ENCODE measurements at regions not wholly inside any gene's neighbourhood (a gene's known extent, or its start where the extent isn't known, plus 50 kb on each side); places are given as distances from the start of the nearest gene placed in this dataset.

- ChIA-PET POLR2A (ENCODE audit: low non-redundant PET) (no interaction called here), CTCF (no interaction called here)
- Histone ChIP-seq H3K27me3 (replicated peaks; ENCODE audit: insufficient read depth, low read depth, low read length, poor library complexity) (no peaks in the 10 kb centered on the region), H3K9me3 (ENCODE audit: low read depth, low read length, poor library complexity, severe bottlenecking) (no peaks in the 10 kb centered on the region), H3K4me3 (ENCODE audit: low read depth, low read length, poor library complexity, severe bottlenecking) (no peak overlapping the region), H3K4me1 (ENCODE audit: insufficient read depth, low read length, poor library complexity, severe bottlenecking) (peaks cover 29% of the 10 kb centered on the region), H3K36me3 (ENCODE audit: insufficient read depth, low read length, poor library complexity, severe bottlenecking) (no peaks in the 10 kb centered on the region), H3K27ac (ENCODE audit: low read depth, low read length, poor library complexity, severe bottlenecking) (no peak overlapping the region)
- no peak for TF ChIP-seq EZH2 (IDR thresholded peaks at IDR 0.05; ENCODE audit: borderline replicate concordance, low read depth, low read length, poor library complexity, severe bottlenecking)
- TF ChIP-seq, protein P1, sequence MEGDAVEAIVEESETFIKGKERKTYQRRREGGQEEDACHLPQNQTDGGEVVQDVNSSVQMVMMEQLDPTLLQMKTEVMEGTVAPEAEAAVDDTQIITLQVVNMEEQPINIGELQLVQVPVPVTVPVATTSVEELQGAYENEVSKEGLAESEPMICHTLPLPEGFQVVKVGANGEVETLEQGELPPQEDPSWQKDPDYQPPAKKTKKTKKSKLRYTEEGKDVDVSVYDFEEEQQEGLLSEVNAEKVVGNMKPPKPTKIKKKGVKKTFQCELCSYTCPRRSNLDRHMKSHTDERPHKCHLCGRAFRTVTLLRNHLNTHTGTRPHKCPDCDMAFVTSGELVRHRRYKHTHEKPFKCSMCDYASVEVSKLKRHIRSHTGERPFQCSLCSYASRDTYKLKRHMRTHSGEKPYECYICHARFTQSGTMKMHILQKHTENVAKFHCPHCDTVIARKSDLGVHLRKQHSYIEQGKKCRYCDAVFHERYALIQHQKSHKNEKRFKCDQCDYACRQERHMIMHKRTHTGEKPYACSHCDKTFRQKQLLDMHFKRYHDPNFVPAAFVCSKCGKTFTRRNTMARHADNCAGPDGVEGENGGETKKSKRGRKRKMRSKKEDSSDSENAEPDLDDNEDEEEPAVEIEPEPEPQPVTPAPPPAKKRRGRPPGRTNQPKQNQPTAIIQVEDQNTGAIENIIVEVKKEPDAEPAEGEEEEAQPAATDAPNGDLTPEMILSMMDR (conservative IDR thresholded peaks at IDR 0.05; ENCODE audit: low read depth, low read length), result no peak
- BruUV-seq (replicated peaks), result no TSS peak
- no peak for DNase-seq (ENCODE audit: low spot score)
- intact Hi-C loops (cut with micrococcal nuclease; ENCODE audit: unreplicated experiment), result no loop called here
Measured at GRCh38 chr2:142598846-142599245, 278.6 kb upstream of the KYNU start.

DNA sequence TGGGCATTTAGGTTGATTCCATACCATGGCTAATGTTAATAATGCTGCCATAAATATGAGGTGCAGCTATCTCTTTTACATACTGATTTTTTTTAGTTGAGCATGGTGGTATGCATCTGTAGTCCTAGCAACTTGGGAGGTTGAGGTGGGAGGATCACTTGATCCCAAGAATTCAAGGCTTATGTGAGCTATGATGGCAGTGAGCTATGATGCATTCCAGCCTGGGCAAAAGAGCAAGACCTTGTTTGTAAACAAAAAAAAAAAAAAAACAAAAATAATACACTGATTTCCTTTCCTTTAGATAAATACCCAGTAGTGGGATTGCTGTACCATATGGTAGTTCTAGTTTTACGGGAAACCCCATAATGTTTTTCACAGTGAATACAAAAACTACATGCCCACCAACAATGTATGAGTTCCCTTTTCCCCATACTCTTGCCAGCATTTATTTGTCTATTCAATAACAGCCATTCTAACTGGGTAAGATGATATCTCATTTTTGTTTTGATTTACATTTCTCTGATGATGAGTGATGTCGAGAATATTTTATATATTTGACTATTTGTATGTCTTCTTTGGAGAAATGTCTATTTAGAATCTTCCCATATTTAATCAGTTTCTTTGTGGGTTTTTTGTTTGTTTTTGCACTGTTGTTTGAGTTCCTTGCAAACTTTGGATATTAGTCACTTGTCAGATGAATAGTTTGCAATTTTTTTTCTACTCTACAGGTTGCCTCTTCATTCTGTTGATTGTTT, 281.0 kb upstream of the KYNU start:
- Histone ChIP-seq H3K27me3 (replicated peaks; ENCODE audit: insufficient read depth, low read depth, low read length, poor library complexity) (no peaks in the 10 kb centered on the region), H3K27ac (ENCODE audit: low read depth, low read length, poor library complexity, severe bottlenecking) (no peak overlapping the region), H3K4me3 (ENCODE audit: low read depth, low read length, poor library complexity, severe bottlenecking) (no peak overlapping the region), H3K4me1 (ENCODE audit: insufficient read depth, low read length, poor library complexity, severe bottlenecking) (peaks cover 12% of the 10 kb centered on the region), H3K36me3 (ENCODE audit: insufficient read depth, low read length, poor library complexity, severe bottlenecking) (no peaks in the 10 kb centered on the region), H3K9me3 (ENCODE audit: low read depth, low read length, poor library complexity, severe bottlenecking) (no peaks in the 10 kb centered on the region)
- POLR2A ChIA-PET (ENCODE audit: low non-redundant PET), result no interaction called here
- CTCF ChIA-PET, result no interaction called here
- no TSS peak for BruUV-seq (replicated peaks)
- TF ChIP-seq, protein P1 (conservative IDR thresholded peaks at IDR 0.05; ENCODE audit: low read depth, low read length), result no peak
- intact Hi-C loops (cut with micrococcal nuclease; ENCODE audit: unreplicated experiment), result no loop called here
- DNase-seq (ENCODE audit: low spot score), result no peak

DNA sequence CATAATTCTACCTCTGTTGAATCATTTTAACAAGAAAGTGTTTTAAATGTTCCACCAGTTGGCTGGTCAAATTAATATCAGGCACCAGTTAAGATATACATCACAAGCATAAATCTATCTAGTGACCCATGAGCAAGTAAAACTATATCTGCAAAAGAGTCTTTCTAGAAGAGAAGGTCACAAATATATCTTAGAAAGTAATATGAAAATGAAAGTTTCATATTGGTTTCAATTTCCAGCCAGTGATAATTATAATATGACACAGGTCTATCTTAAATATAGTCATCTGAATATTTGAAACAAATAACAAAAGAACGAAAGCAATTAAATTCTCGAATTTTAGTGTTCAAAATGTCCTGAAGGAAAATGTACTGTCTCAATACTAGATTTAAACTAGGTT, 282.5 kb upstream of the KYNU start:
- Histone ChIP-seq H3K4me3 (ENCODE audit: low read depth, low read length, poor library complexity, severe bottlenecking) (no peak overlapping the region), H3K27ac (ENCODE audit: low read depth, low read length, poor library complexity, severe bottlenecking) (no peak overlapping the region), H3K9me3 (ENCODE audit: low read depth, low read length, poor library complexity, severe bottlenecking) (no peaks in the 10 kb centered on the region), H3K27me3 (replicated peaks; ENCODE audit: insufficient read depth, low read depth, low read length, poor library complexity) (no peaks in the 10 kb centered on the region), H3K4me1 (ENCODE audit: insufficient read depth, low read length, poor library complexity, severe bottlenecking) (peaks cover under 1% of the 10 kb centered on the region), H3K36me3 (ENCODE audit: insufficient read depth, low read length, poor library complexity, severe bottlenecking) (no peaks in the 10 kb centered on the region)
- CTCF ChIA-PET, result no interaction called here
- DNase-seq (ENCODE audit: low spot score), result no peak
- TF ChIP-seq, protein P1 (conservative IDR thresholded peaks at IDR 0.05; ENCODE audit: low read depth, low read length), result no peak
- TF ChIP-seq EZH2 (IDR thresholded peaks at IDR 0.05; ENCODE audit: borderline replicate concordance, low read depth, low read length, poor library complexity, severe bottlenecking), result no peak
- BruUV-seq (replicated peaks), result no TSS peak
- POLR2A ChIA-PET (ENCODE audit: low non-redundant PET), result no interaction called here
- intact Hi-C loops (cut with micrococcal nuclease; ENCODE audit: unreplicated experiment), result no loop called here
